ENCODE measurements at regions not wholly inside any gene's neighbourhood (a gene's known extent, or its start where the extent isn't known, plus 50 kb on each side); places are given as distances from the start of the nearest gene placed in this dataset.

DNA sequence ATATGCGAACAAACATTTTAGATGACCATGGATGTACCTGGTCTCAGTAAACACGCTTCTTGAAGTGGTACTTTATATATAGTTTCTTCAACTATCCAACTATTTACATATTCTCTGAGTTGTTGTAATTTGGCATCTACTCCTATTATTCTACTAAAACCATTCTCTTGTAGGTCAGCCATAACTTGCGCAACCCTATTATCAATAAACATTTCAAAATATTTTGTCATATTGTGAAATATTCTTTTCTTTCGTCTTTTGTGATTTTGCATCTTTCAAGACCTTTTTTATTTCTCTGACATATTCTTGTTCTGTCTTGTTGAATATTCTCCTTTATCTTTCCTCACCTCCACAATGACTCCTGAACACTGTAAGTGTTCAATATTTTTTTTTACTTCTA lies 753.3 kb downstream of the NXPH1 start:
- Histone ChIP-seq H2AFZ (ENCODE audit: insufficient read depth, low read depth, low read length, poor library complexity, severe bottlenecking) (no peak overlapping the region), H3K4me1 (ENCODE audit: control insufficient read depth in 1 of 2, insufficient read depth in 2 of 2, low read length in 2 of 2) (no peaks in the 10 kb centered on the region), H3K36me3 (replicated peaks in 1 of 2; ENCODE audit: control insufficient read depth in 1 of 2, insufficient read depth in 2 of 2, low read length in 2 of 2) (no peaks in the 10 kb centered on the region), H3K4me2 (replicated peaks; ENCODE audit: extremely low read depth, low read length, poor library complexity, severe bottlenecking) (no peak overlapping the region), H3K9ac (ENCODE audit: insufficient read depth, low read length, poor library complexity, severe bottlenecking) (no peak overlapping the region), H3K79me2 (ENCODE audit: insufficient read depth, low read length) (no peaks in the 10 kb centered on the region), H3K27ac (ENCODE audit: low read depth in 1 of 2, low read length in 2 of 2) (no peak overlapping the region), H3K4me3 (replicated peaks in 1 of 3; ENCODE audit: low read depth in 2 of 3, low read length in 3 of 3) (no peak overlapping the region), H3K27me3 (ENCODE audit: control insufficient read depth in 2 of 2, insufficient read depth in 2 of 2, low read length in 2 of 2) (no peaks in the 10 kb centered on the region), H4K20me1 (ENCODE audit: insufficient read depth, low read length) (no peaks in the 10 kb centered on the region), H3K9me3 (replicated peaks in 1 of 2; ENCODE audit: control insufficient read depth in 1 of 2, insufficient read depth in 1 of 2, low read length in 2 of 2) (peaks cover 0 to 11% of the 10 kb centered on the region in 2 donors)
- DNase-seq: no peak
- Mint-ChIP-seq H3K4me1 (no peaks in the 10 kb centered on the region), H3K4me3 (no peak overlapping the region), H3K9me3 (peaks cover 3 to 13% (median 6%) of the 10 kb centered on the region in 7 donors), H3K27me3 (ENCODE audit: low read depth in 3 of 3) (peaks cover 0 to 2% (median 0%) of the 10 kb centered on the region in 3 donors), H3K36me3 (no peaks in the 10 kb centered on the region), H3K27ac (no peak overlapping the region)
- WGBS (ENCODE audit: insufficient coverage): no CpG with 5 or more reads among the region's 4 CpGs
- intact Hi-C loops (cut with micrococcal nuclease): no loop called here
- TF ChIP-seq CTCF (IDR thresholded peaks at IDR 0.05): no peak

- no peak overlapping the region for H3K27ac Mint-ChIP-seq
- H3K9me3 Mint-ChIP-seq: peaks cover 3 to 13% (median 6%) of the 10 kb centered on the region in 7 donors
- WGBS (ENCODE audit: insufficient coverage): 95% methylated on average over 7 of the region's 9 CpGs
- TF ChIP-seq CTCF (IDR thresholded peaks at IDR 0.05): no peak
- H3K36me3 Mint-ChIP-seq: no peaks in the 10 kb centered on the region
- Histone ChIP-seq H3K27ac (ENCODE audit: low read depth in 1 of 2, low read length in 2 of 2) (no peak overlapping the region), H3K4me1 (ENCODE audit: control insufficient read depth in 1 of 2, insufficient read depth in 2 of 2, low read length in 2 of 2) (no peaks in the 10 kb centered on the region), H3K36me3 (replicated peaks in 1 of 2; ENCODE audit: control insufficient read depth in 1 of 2, insufficient read depth in 2 of 2, low read length in 2 of 2) (no peaks in the 10 kb centered on the region), H3K27me3 (ENCODE audit: control insufficient read depth in 2 of 2, insufficient read depth in 2 of 2, low read length in 2 of 2) (no peaks in the 10 kb centered on the region), H3K79me2 (ENCODE audit: insufficient read depth, low read length) (no peaks in the 10 kb centered on the region), H2AFZ (ENCODE audit: insufficient read depth, low read depth, low read length, poor library complexity, severe bottlenecking) (no peak overlapping the region), H4K20me1 (ENCODE audit: insufficient read depth, low read length) (no peaks in the 10 kb centered on the region), H3K9ac (ENCODE audit: insufficient read depth, low read length, poor library complexity, severe bottlenecking) (no peak overlapping the region), H3K4me2 (replicated peaks; ENCODE audit: extremely low read depth, low read length, poor library complexity, severe bottlenecking) (no peak overlapping the region), H3K4me3 (replicated peaks in 1 of 3; ENCODE audit: low read depth in 2 of 3, low read length in 3 of 3) (no peak overlapping the region), H3K9me3 (replicated peaks in 1 of 2; ENCODE audit: control insufficient read depth in 1 of 2, insufficient read depth in 1 of 2, low read length in 2 of 2) (peaks cover 0 to 11% of the 10 kb centered on the region in 2 donors)
- H3K27me3 Mint-ChIP-seq (ENCODE audit: low read depth in 3 of 3): peaks cover 0 to 2% (median 0%) of the 10 kb centered on the region in 3 donors
- no peak overlapping the region for H3K4me3 Mint-ChIP-seq
- intact Hi-C loops (cut with micrococcal nuclease): no loop called here
- no peaks in the 10 kb centered on the region for H3K4me1 Mint-ChIP-seq
- no peak for DNase-seq
Measured at GRCh38 chr7:9189703-9190102, 756.3 kb downstream of the NXPH1 start.
